ENCODE measurements at regions not wholly inside any gene's neighbourhood (a gene's known extent, or its start where the extent isn't known, plus 50 kb on each side); places are given as distances from the start of the nearest gene placed in this dataset.

GRCh38 chr3:41024031-41024836 is 175.1 kb upstream of the CTNNB1 start:
- ATAC-seq (no peak), DNase-seq (ENCODE audit: low spot score) (no peak)

- peak; percentile 77 for ATAC-seq
- DNase-seq (ENCODE audit: low spot score) = peak; percentile 52
These were observed 172.7 kb upstream of the CTNNB1 start for GRCh38 chr3:41026394-41027177.

- DNase-seq (ENCODE audit: low spot score) (no peak), ATAC-seq (no peak)
These were observed 169.9 kb upstream of the CTNNB1 start for GRCh38 chr3:41029356-41029755.

GRCh38 chr3:41030220-41030619 is 169.1 kb upstream of the CTNNB1 start:
- DNase-seq (ENCODE audit: low spot score) (no peak), ATAC-seq (no peak)

- ATAC-seq = no peak
- DNase-seq (ENCODE audit: low spot score) = no peak
These were observed 167.9 kb upstream of the CTNNB1 start for GRCh38 chr3:41031401-41031800.

- DNase-seq (ENCODE audit: low spot score) (no peak), ATAC-seq (no peak)
These were observed 165.3 kb upstream of the CTNNB1 start for GRCh38 chr3:41033956-41034519.

- no peak for DNase-seq (ENCODE audit: low spot score)
- ATAC-seq = peak; percentile 30
These were observed 163.8 kb upstream of the CTNNB1 start for GRCh38 chr3:41035456-41036022.

GRCh38 chr3:41037651-41038334 is 161.5 kb upstream of the CTNNB1 start:
- ATAC-seq (no peak), DNase-seq (ENCODE audit: low spot score) (no peak)

- ATAC-seq (no peak), DNase-seq (ENCODE audit: low spot score) (no peak)
These were observed 159.0 kb upstream of the CTNNB1 start for GRCh38 chr3:41040256-41040655.

- no peak for ATAC-seq
- DNase-seq (ENCODE audit: low spot score) = no peak
These were observed 157.8 kb upstream of the CTNNB1 start for GRCh38 chr3:41041462-41041861.

- DNase-seq (ENCODE audit: low spot score) = no peak
- ATAC-seq = no peak
These were observed 157.4 kb upstream of the CTNNB1 start for GRCh38 chr3:41041899-41042298.

- DNase-seq (ENCODE audit: low spot score) = no peak
- ATAC-seq = no peak
These were observed 154.8 kb upstream of the CTNNB1 start for GRCh38 chr3:41044523-41044922.

GRCh38 chr3:41045491-41045890 is 153.8 kb upstream of the CTNNB1 start:
- ATAC-seq = no peak
- no peak for DNase-seq (ENCODE audit: low spot score)

- DNase-seq (ENCODE audit: low spot score) (no peak), ATAC-seq (no peak)
These were observed 149.2 kb upstream of the CTNNB1 start for GRCh38 chr3:41050144-41050543.

- ATAC-seq (no peak), DNase-seq (ENCODE audit: low spot score) (no peak)
These were observed 146.1 kb upstream of the CTNNB1 start for GRCh38 chr3:41053220-41053619.

- no peak for DNase-seq (ENCODE audit: low spot score)
- ATAC-seq = no peak
These were observed 139.2 kb upstream of the CTNNB1 start for GRCh38 chr3:41060106-41060505.

GRCh38 chr3:41064070-41064469 is 135.2 kb upstream of the CTNNB1 start:
- DNase-seq (ENCODE audit: low spot score) = no peak
- ATAC-seq = no peak

- no peak for ATAC-seq
- DNase-seq (ENCODE audit: low spot score) = no peak
These were observed 134.8 kb upstream of the CTNNB1 start for GRCh38 chr3:41064526-41064925.

- no peak for ATAC-seq
- no peak for DNase-seq (ENCODE audit: low spot score)
These were observed 134.0 kb upstream of the CTNNB1 start for GRCh38 chr3:41065340-41065739.

- no peak for ATAC-seq
- DNase-seq (ENCODE audit: low spot score) = no peak
These were observed 126.1 kb upstream of the CTNNB1 start for GRCh38 chr3:41073190-41073589.

GRCh38 chr3:41075975-41076374 is 123.3 kb upstream of the CTNNB1 start:
- ATAC-seq (peak; percentile 77), DNase-seq (ENCODE audit: low spot score) (no peak)
